HepG2 (cell line): ENCODE measurements at regions not wholly inside any gene's neighbourhood (a gene's known extent, or its start where the extent isn't known, plus 50 kb on each side); places are given as distances from the start of the nearest gene placed in this dataset.

ENCODE experiments used
- DMAP1 ChIP-seq: IDR thresholded peaks from 2 replicates; pipeline ENCODE4 v1.6.1; 2016
- HCFC1 ChIP-seq: fragments of 150-350 bp; IDR thresholded peaks from 2 replicates; pipeline ENCODE4 v1.6.1; 2014; ENCODE audit warnings: low read depth, low read length
- MEIS2 ChIP-seq: sonication (generic); formaldehyde crosslinking; IDR thresholded peaks from 2 replicates; pipeline ENCODE4 v1.9.0; 2021; ENCODE audit warnings: mild to moderate bottlenecking, missing genetic modification reagents
- ONECUT2 ChIP-seq: sonication (generic); formaldehyde crosslinking; IDR thresholded peaks from 2 replicates; pipeline ENCODE4 v1.4.0; 2020; ENCODE audit warnings: missing genetic modification reagents
- RBAK ChIP-seq: sonication (generic); formaldehyde crosslinking; IDR thresholded peaks from 2 replicates; pipeline ENCODE4 v1.5.1; 2020; ENCODE audit warnings: mild to moderate bottlenecking, missing genetic modification reagents
- YY1 ChIP-seq: IDR thresholded peaks from 2 replicates; pipeline ENCODE4 v1.6.1; 2011; ENCODE audit warnings: low read length, low read depth, moderate library complexity, mild to moderate bottlenecking; ENCODE audit not compliant: insufficient read depth, insufficient replicate concordance
- ZNF136 ChIP-seq: sonication (generic); formaldehyde crosslinking; IDR thresholded peaks from 2 replicates; pipeline ENCODE4 v1.8.1; 2022; ENCODE audit warnings: low read depth, mild to moderate bottlenecking, moderate library complexity, missing genetic modification reagents
- TF ChIP-seq, protein P1 (sequence below): sonication (generic); formaldehyde crosslinking; IDR thresholded peaks from 2 replicates; pipeline ENCODE4 v1.8.0; 2022; ENCODE audit warnings: mild to moderate bottlenecking, missing genetic modification reagents; ENCODE audit not compliant: insufficient replicate concordance
- TF ChIP-seq, protein P2 (sequence below): sonication (generic); formaldehyde crosslinking; conservative IDR thresholded peaks from 2 replicates; pipeline ENCODE4 v1.4.0; 2020; ENCODE audit warnings: missing genetic modification reagents
- TF ChIP-seq, protein P3 (sequence below): IDR thresholded peaks from 2 replicates; pipeline ENCODE4 v1.6.1; 2016
- TF ChIP-seq, protein P4 (sequence below): sonication (generic); formaldehyde crosslinking; IDR thresholded peaks from 2 replicates; pipeline ENCODE4 v1.5.0; 2020; ENCODE audit warnings: mild to moderate bottlenecking, low read depth, missing genetic modification reagents, borderline replicate concordance
- TF ChIP-seq, protein P5 (sequence below): sonication (generic); formaldehyde crosslinking; IDR thresholded peaks from 2 replicates; pipeline ENCODE4 v1.4.0; 2020; ENCODE audit warnings: missing genetic modification reagents, mild to moderate bottlenecking, borderline replicate concordance
- TF ChIP-seq, protein P6 (sequence below): sonication (generic); formaldehyde crosslinking; IDR thresholded peaks from 2 replicates; pipeline ENCODE4 v1.5.0; 2020; ENCODE audit warnings: mild to moderate bottlenecking, missing genetic modification reagents, moderate library complexity

DNA sequence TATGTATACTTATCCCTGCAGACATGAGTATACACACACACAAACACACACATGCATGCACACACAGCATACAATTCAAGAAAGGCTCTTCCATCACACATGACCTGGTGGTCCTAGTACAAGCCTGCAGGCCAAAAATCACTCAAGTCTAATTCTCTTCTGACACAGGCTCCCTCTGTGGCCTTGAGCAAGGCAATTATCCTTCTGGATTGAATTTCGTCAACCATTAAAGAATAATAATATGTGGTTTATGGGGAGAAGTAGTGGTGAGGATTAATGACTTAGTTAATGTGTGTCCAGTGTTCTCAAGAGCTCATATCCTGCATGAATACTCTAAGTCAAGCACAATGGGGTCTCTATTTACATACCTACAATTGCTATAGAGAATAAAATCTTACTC is 161.8 kb upstream of the KIAA1217 start:
- TF ChIP-seq, protein P1, sequence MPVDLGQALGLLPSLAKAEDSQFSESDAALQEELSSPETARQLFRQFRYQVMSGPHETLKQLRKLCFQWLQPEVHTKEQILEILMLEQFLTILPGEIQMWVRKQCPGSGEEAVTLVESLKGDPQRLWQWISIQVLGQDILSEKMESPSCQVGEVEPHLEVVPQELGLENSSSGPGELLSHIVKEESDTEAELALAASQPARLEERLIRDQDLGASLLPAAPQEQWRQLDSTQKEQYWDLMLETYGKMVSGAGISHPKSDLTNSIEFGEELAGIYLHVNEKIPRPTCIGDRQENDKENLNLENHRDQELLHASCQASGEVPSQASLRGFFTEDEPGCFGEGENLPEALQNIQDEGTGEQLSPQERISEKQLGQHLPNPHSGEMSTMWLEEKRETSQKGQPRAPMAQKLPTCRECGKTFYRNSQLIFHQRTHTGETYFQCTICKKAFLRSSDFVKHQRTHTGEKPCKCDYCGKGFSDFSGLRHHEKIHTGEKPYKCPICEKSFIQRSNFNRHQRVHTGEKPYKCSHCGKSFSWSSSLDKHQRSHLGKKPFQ, result no peak
- TF ChIP-seq, protein P2, sequence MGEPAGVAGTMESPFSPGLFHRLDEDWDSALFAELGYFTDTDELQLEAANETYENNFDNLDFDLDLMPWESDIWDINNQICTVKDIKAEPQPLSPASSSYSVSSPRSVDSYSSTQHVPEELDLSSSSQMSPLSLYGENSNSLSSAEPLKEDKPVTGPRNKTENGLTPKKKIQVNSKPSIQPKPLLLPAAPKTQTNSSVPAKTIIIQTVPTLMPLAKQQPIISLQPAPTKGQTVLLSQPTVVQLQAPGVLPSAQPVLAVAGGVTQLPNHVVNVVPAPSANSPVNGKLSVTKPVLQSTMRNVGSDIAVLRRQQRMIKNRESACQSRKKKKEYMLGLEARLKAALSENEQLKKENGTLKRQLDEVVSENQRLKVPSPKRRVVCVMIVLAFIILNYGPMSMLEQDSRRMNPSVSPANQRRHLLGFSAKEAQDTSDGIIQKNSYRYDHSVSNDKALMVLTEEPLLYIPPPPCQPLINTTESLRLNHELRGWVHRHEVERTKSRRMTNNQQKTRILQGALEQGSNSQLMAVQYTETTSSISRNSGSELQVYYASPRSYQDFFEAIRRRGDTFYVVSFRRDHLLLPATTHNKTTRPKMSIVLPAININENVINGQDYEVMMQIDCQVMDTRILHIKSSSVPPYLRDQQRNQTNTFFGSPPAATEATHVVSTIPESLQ (CRISPR knock-in tag), result no peak
- TF ChIP-seq ONECUT2 (no peak), RBAK (CRISPR knock-in tag) (no peak), DMAP1 (CRISPR knock-in tag) (no peak), ZNF136 (CRISPR knock-in tag) (no peak), YY1 (no peak), MEIS2 (no peak), HCFC1 (no peak)
- TF ChIP-seq, protein P3, sequence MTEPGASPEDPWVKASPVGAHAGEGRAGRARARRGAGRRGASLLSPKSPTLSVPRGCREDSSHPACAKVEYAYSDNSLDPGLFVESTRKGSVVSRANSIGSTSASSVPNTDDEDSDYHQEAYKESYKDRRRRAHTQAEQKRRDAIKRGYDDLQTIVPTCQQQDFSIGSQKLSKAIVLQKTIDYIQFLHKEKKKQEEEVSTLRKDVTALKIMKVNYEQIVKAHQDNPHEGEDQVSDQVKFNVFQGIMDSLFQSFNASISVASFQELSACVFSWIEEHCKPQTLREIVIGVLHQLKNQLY (CRISPR knock-in tag), result no peak
- TF ChIP-seq, protein P4, sequence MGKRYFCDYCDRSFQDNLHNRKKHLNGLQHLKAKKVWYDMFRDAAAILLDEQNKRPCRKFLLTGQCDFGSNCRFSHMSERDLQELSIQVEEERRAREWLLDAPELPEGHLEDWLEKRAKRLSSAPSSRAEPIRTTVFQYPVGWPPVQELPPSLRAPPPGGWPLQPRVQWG, result no peak
- TF ChIP-seq, protein P5, sequence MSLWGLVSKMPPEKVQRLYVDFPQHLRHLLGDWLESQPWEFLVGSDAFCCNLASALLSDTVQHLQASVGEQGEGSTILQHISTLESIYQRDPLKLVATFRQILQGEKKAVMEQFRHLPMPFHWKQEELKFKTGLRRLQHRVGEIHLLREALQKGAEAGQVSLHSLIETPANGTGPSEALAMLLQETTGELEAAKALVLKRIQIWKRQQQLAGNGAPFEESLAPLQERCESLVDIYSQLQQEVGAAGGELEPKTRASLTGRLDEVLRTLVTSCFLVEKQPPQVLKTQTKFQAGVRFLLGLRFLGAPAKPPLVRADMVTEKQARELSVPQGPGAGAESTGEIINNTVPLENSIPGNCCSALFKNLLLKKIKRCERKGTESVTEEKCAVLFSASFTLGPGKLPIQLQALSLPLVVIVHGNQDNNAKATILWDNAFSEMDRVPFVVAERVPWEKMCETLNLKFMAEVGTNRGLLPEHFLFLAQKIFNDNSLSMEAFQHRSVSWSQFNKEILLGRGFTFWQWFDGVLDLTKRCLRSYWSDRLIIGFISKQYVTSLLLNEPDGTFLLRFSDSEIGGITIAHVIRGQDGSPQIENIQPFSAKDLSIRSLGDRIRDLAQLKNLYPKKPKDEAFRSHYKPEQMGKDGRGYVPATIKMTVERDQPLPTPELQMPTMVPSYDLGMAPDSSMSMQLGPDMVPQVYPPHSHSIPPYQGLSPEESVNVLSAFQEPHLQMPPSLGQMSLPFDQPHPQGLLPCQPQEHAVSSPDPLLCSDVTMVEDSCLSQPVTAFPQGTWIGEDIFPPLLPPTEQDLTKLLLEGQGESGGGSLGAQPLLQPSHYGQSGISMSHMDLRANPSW (CRISPR knock-in tag), result no peak
- TF ChIP-seq, protein P6, sequence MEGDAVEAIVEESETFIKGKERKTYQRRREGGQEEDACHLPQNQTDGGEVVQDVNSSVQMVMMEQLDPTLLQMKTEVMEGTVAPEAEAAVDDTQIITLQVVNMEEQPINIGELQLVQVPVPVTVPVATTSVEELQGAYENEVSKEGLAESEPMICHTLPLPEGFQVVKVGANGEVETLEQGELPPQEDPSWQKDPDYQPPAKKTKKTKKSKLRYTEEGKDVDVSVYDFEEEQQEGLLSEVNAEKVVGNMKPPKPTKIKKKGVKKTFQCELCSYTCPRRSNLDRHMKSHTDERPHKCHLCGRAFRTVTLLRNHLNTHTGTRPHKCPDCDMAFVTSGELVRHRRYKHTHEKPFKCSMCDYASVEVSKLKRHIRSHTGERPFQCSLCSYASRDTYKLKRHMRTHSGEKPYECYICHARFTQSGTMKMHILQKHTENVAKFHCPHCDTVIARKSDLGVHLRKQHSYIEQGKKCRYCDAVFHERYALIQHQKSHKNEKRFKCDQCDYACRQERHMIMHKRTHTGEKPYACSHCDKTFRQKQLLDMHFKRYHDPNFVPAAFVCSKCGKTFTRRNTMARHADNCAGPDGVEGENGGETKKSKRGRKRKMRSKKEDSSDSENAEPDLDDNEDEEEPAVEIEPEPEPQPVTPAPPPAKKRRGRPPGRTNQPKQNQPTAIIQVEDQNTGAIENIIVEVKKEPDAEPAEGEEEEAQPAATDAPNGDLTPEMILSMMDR (CRISPR knock-in tag), result no peak
